Gastroesophageal sphincter (tissue), 4 donors: ENCODE measurements at regions not wholly inside any gene's neighbourhood (a gene's known extent, or its start where the extent isn't known, plus 50 kb on each side); places are given as distances from the start of the nearest gene placed in this dataset.

ENCODE experiments used
- ATAC-seq: fragments of 150-250 bp; one replicate; pipeline ENCODE4 v1.9.1; 2016; ENCODE audit warnings: mild to moderate bottlenecking, moderate library complexity
- H3K27ac ChIP-seq, 4 donors: fragments of 200-600 bp; sonication (generic) in 3 of 4; 1 replicate in 3 of 4; 2 replicates in 1 of 4; pipeline ENCODE4 v1.5.1; 2016 to 2019
- H3K27me3 ChIP-seq: fragments of 200-600 bp; sonication (generic); one replicate; pipeline ENCODE4 v1.5.1; 2019
- H3K36me3 ChIP-seq, 2 donors: fragments of 200-600 bp; sonication (generic); one replicate each; pipeline ENCODE4 v1.5.1; 2019; ENCODE audit warnings: control low read depth in 1 of 2
- H3K4me1 ChIP-seq, 3 donors: fragments of 200-600 bp; sonication (generic); 1 replicate in 2 of 3; 2 replicates in 1 of 3; pipeline ENCODE4 v1.5.1; 2016 to 2019; ENCODE audit warnings: control low read depth in 2 of 3
- H3K4me3 ChIP-seq, 2 donors: fragments of 200-600 bp; sonication (generic); one replicate each; pipeline ENCODE4 v1.5.1; 2019; ENCODE audit warnings: mild to moderate bottlenecking in 1 of 2, moderate library complexity in 1 of 2
- H3K9me3 ChIP-seq, 3 donors: fragments of 200-600 bp; sonication (generic); one replicate each; pipeline ENCODE4 v1.5.1; 2017 to 2019; ENCODE audit warnings: control low read depth in 2 of 3
- EP300 ChIP-seq: sonication (generic); formaldehyde crosslinking; IDR thresholded peaks from one replicate; pipeline ENCODE4 v1.6.1; 2017; ENCODE audit warnings: antibody characterized with exemption, mild to moderate bottlenecking
- POLR2A ChIP-seq, 2 donors: fragments of 450-650 bp; IDR thresholded peaks; one replicate each; pipeline ENCODE4 v1.6.1; 2017; ENCODE audit warnings: antibody characterized with exemption in 2 of 2, mild to moderate bottlenecking in 2 of 2, moderate library complexity in 1 of 2
- POLR2AphosphoS5 ChIP-seq: sonication (generic); formaldehyde crosslinking; IDR thresholded peaks from one replicate; pipeline ENCODE4 v1.6.1; 2017; ENCODE audit warnings: antibody characterized with exemption
- WGBS, 2 donors: methylation state at CpG; one replicate each; pipeline ENCODE4 v1.1.5; 2018; ENCODE audit warnings: low coverage in 1 of 2; 5-methylcytosine and 5-hydroxymethylcytosine counted together
- TF ChIP-seq, protein P1 (sequence below), 4 experiments: fragments of 200-600 bp in 2 of 4; fragments of 450-650 bp in 2 of 4; sonication (generic) in 1 of 4; IDR thresholded peaks; one replicate each; pipeline ENCODE4 v1.5.1; 2017 to 2019; ENCODE audit warnings: antibody characterized with exemption in 4 of 4, mild to moderate bottlenecking in 2 of 4, moderate library complexity in 2 of 4

DNA sequence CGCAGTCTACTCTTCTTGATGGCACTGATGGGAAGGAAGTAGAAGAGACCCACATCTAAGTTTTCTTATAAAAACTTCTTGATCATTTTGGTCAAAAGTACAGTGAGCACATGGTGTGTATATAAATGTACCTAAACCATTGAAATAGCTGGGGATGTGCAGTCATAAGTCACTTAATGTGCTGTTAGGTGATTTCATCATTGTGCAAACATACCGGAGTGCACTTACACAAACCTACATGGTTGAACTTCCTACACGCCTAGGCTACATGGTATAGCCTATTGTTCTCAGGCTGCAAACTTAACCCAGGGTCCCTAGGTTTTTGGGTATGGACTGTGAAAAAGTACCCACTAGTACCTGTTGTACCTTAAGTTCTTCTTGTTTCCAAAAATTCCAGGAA is 123.3 kb upstream of the ZNF438 start:
- Histone ChIP-seq H3K36me3 (no peaks in the 10 kb centered on the region), H3K4me3 (no peak overlapping the region), H3K27ac (no peak overlapping the region), H3K4me1 (peaks cover 0 to 19% (median 0%) of the 10 kb centered on the region in 3 donors), H3K27me3 (no peaks in the 10 kb centered on the region), H3K9me3 (no peaks in the 10 kb centered on the region)
- WGBS, 2 donors = no CpG with 5 or more reads among the region's 3 CpGs
- ATAC-seq = no peak
- TF ChIP-seq POLR2AphosphoS5 = no peak
- TF ChIP-seq POLR2A (IDR thresholded peaks at IDR 0.05) = no peak
- no peak for TF ChIP-seq EP300
- TF ChIP-seq, protein P1, sequence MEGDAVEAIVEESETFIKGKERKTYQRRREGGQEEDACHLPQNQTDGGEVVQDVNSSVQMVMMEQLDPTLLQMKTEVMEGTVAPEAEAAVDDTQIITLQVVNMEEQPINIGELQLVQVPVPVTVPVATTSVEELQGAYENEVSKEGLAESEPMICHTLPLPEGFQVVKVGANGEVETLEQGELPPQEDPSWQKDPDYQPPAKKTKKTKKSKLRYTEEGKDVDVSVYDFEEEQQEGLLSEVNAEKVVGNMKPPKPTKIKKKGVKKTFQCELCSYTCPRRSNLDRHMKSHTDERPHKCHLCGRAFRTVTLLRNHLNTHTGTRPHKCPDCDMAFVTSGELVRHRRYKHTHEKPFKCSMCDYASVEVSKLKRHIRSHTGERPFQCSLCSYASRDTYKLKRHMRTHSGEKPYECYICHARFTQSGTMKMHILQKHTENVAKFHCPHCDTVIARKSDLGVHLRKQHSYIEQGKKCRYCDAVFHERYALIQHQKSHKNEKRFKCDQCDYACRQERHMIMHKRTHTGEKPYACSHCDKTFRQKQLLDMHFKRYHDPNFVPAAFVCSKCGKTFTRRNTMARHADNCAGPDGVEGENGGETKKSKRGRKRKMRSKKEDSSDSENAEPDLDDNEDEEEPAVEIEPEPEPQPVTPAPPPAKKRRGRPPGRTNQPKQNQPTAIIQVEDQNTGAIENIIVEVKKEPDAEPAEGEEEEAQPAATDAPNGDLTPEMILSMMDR (IDR thresholded peaks at IDR 0.05) = no peak

DNA sequence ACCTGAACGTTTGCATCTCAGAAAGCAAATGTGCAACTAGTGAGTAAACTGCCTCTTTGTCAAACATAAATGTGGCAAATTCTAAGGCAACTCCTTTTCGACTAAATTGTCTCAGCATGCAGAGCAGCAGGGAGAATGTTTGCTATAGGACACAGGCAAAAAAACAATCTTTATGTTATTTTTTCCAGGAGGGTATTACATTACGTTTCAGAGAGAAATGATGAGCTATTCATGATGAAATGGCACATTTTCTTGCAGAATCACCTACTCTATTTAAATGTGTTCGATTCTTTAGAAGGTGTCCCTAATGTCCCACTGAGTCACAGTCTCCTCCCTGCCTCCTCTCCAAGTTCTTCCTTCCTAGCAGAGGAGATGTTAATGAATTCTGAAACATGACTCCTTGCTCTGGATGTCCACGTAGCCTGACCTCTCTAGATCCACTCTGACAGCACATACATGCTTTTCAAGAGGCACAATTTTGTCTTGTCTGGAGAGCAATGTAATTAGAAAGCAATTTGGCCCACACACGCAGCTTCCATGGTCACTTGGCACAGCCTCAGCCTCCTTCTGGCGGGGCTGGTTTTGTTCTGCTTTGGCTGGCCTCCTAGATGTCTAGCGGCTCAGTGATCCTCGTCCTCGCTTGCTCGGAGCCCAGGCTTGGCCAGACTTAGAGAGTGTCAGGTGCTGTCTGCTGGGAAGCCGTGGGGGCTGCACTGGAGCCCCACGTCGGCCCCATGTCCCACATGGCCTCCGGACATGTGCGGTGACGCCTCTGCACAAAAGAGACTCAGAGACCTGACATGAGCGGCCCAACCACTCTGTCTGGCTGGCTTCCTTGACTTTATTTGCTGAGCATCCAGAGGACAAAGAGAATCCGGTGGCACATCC is 125.7 kb upstream of the ZNF438 start:
- Histone ChIP-seq H3K36me3 (no peaks in the 10 kb centered on the region), H3K4me1 (peaks cover 0 to 19% (median 0%) of the 10 kb centered on the region in 3 donors), H3K4me3 (peak overlapping the region in 1 of 2 donors; percentile 17), H3K27me3 (no peaks in the 10 kb centered on the region), H3K27ac (peak overlapping the region in 3 of 4 donors; percentile 47 to 71 (median 68)), H3K9me3 (no peaks in the 10 kb centered on the region)
- TF ChIP-seq POLR2AphosphoS5 (peak; percentile 25), POLR2A (IDR thresholded peaks at IDR 0.05) (no peak), EP300 (no peak)
- TF ChIP-seq, protein P1 (IDR thresholded peaks at IDR 0.05) = peak in 1 of 4 experiments; percentile 5
- WGBS, 2 donors = 29 to 39% methylated on average over 5 to 7 of the region's 19 CpGs
- peak; percentile 81 for ATAC-seq

DNA sequence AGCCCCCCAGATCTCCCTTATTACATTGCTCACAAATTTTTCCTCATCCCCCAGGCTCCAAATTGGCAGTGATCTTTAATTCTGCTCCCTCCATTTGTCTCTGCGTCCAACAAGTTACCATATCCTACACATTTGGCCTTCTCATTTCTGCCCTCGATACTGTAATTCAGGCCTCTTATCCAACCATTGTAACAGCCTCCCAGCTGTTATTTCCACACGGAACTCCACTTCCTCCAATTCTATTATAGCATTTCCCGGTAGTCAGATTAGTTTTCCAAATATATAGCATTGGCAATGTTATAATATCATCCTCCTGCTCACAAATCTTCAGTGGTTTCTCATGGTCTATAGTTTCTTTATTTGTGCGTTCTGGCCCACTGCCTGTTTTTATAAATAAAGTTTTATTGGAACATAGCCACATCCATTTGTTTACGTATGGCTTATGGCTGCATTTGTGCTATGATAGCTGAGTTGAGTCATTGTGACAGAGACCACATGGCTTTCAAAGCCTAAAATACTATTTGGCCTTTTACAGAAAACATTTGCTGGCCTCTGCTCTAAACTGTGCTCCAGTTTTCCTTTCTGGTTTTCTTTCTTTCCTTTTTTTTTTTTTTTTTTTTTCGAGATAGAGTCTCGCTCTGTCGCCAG is 126.5 kb upstream of the ZNF438 start:
- H3K4me3 ChIP-seq = no peak overlapping the region
- no peaks in the 10 kb centered on the region for H3K27me3 ChIP-seq
- H3K9me3 ChIP-seq = no peaks in the 10 kb centered on the region
- no peak for ATAC-seq
- TF ChIP-seq POLR2AphosphoS5 (peak; percentile 63), POLR2A (IDR thresholded peaks at IDR 0.05) (no peak)
- no peaks in the 10 kb centered on the region for H3K36me3 ChIP-seq
- H3K27ac ChIP-seq = peak overlapping the region in 3 of 4 donors; percentile 47 to 71 (median 68)
- 38 to 62% methylated on average over 6 to 8 of the region's 9 CpGs for WGBS, 2 donors
- H3K4me1 ChIP-seq = peaks cover 0 to 19% (median 0%) of the 10 kb centered on the region in 3 donors

DNA sequence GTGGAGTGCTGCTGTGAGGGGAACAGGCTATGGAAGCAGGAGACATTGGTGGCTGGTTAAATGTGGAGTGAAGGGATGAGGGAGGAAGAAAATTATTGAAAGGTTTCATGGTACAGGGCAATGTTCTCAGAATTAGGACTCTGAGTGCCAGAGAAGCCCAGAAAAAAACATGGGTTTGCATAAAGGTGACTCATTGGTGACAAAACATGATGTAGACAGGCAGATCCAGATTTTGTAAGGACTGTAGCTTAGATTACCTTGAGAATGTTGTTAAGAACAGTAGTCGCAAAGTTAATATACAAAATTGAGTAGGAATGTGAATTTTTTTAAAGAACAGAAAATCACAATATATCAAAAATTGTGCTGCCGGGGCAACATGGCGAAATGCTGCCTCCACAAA is 134.9 kb upstream of the ZNF438 start:
- ATAC-seq = no peak
- 97% methylated on average over 3 of the region's 3 CpGs for WGBS, 2 donors
- TF ChIP-seq, protein P1 (IDR thresholded peaks at IDR 0.05) = no peak
- no peak for TF ChIP-seq POLR2AphosphoS5
- TF ChIP-seq POLR2A (IDR thresholded peaks at IDR 0.05) = no peak
- TF ChIP-seq EP300 = no peak
- H3K4me3 ChIP-seq = no peak overlapping the region
- peaks cover 0 to 11% (median 0%) of the 10 kb centered on the region in 3 donors for H3K9me3 ChIP-seq
- H3K4me1 ChIP-seq = no peaks in the 10 kb centered on the region
- no peaks in the 10 kb centered on the region for H3K27me3 ChIP-seq
- H3K27ac ChIP-seq = no peak overlapping the region
- H3K36me3 ChIP-seq = no peaks in the 10 kb centered on the region

DNA sequence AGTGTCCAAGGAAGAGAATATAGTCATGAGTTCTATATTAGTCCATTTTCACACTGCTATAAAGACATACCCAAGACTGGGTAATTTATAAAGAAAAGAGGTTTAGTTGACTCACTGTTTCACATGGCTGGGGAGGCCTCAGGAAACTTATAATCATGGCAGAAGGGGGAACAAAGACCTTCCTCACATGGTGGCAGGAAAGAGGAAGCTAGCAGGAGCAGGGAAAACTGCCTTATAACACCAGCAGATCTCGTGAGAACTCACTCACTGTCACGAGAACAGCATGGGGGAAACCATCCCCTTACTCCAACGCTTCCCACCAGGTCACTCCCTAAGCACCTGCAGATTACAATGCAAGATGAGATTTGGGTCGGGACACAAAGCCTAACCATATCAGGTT is 139.0 kb upstream of the ZNF438 start:
- Histone ChIP-seq H3K27me3 (no peaks in the 10 kb centered on the region), H3K4me1 (no peaks in the 10 kb centered on the region), H3K9me3 (peaks cover 0 to 31% (median 0%) of the 10 kb centered on the region in 3 donors), H3K4me3 (no peak overlapping the region), H3K27ac (no peak overlapping the region), H3K36me3 (no peaks in the 10 kb centered on the region)
- 80 to 86% methylated on average over 2 to 4 of the region's 4 CpGs for WGBS, 2 donors
- ATAC-seq = no peak
- no peak for TF ChIP-seq POLR2AphosphoS5
- TF ChIP-seq, protein P1 (IDR thresholded peaks at IDR 0.05) = no peak
- TF ChIP-seq EP300 = no peak
- TF ChIP-seq POLR2A (IDR thresholded peaks at IDR 0.05) = no peak
